Trophoblast cell (in vitro differentiated cells and primary cell): ENCODE measurements at regions not wholly inside any gene's neighbourhood (a gene's known extent, or its start where the extent isn't known, plus 50 kb on each side); places are given as distances from the start of the nearest gene placed in this dataset.
"Not testable (repeated sequence)": the region's sequence is repeated elsewhere in the genome, so short reads cannot be mapped to it uniquely, and the experiment has no call there.

Experiments used
- DNase-seq, 2 donors: peaks; one replicate each; pipeline ENCODE4 v3.0.0-alpha.2; 2016
- H2AFZ ChIP-seq: 2 replicates; pipeline ENCODE4 v1.6.1; 2013; ENCODE audit warnings: low read length, moderate library complexity, mild to moderate bottlenecking; ENCODE audit not compliant: insufficient read depth, poor library complexity
- H2AK5ac ChIP-seq: 2 replicates; pipeline ENCODE4 v1.6.1; 2013; ENCODE audit warnings: mild to moderate bottlenecking, low read length
- H2BK120ac ChIP-seq: 2 replicates; pipeline ENCODE4 v1.6.1; 2013; ENCODE audit warnings: low read length, mild to moderate bottlenecking, moderate library complexity; ENCODE audit not compliant: insufficient read depth, poor library complexity
- H2BK12ac ChIP-seq: 2 replicates; pipeline ENCODE4 v1.6.1; 2013; ENCODE audit warnings: mild to moderate bottlenecking, low read length, moderate library complexity
- H2BK5ac ChIP-seq: 2 replicates; pipeline ENCODE4 v1.6.1; 2013; ENCODE audit warnings: low read length, low read depth, moderate library complexity, mild to moderate bottlenecking; ENCODE audit not compliant: poor library complexity
- H3K14ac ChIP-seq: 2 replicates; pipeline ENCODE4 v1.6.1; 2013; ENCODE audit warnings: mild to moderate bottlenecking, low read length
- H3K18ac ChIP-seq: 2 replicates; pipeline ENCODE4 v1.6.1; 2013; ENCODE audit warnings: mild to moderate bottlenecking, low read length
- H3K23ac ChIP-seq: 2 replicates; pipeline ENCODE4 v1.6.1; 2013; ENCODE audit warnings: low read length
- H3K27ac ChIP-seq: 2 replicates; pipeline ENCODE4 v1.5.1; 2013; ENCODE audit warnings: low read depth, mild to moderate bottlenecking, inconsistent platforms, low read length, moderate library complexity
- H3K27me3 ChIP-seq: 2 replicates; pipeline ENCODE4 v1.6.1; 2013; ENCODE audit warnings: inconsistent platforms, mild to moderate bottlenecking, low read length, moderate library complexity; ENCODE audit not compliant: insufficient read depth
- H3K36me3 ChIP-seq, 2 experiments: 1 replicate in 1 of 2; 2 replicates in 1 of 2; pipeline ENCODE4 v1.6.1; 2013; ENCODE audit warnings: low read length in 2 of 2, mild to moderate bottlenecking in 2 of 2, moderate library complexity in 1 of 2; ENCODE audit not compliant: insufficient read depth in 2 of 2, control insufficient read depth in 1 of 2
- H3K4ac ChIP-seq: 2 replicates; pipeline ENCODE4 v1.6.1; 2013; ENCODE audit warnings: low read depth, mild to moderate bottlenecking, low read length, moderate library complexity
- H3K4me1 ChIP-seq, 2 experiments: 1 replicate in 1 of 2; 2 replicates in 1 of 2; pipeline ENCODE4 v1.6.1; 2013; ENCODE audit warnings: low read length in 2 of 2, mild to moderate bottlenecking in 2 of 2, moderate library complexity in 1 of 2; ENCODE audit not compliant: insufficient read depth in 2 of 2, control insufficient read depth in 1 of 2
- H3K4me2 ChIP-seq: 2 replicates; pipeline ENCODE4 v1.6.1; 2013; ENCODE audit warnings: inconsistent platforms, mild to moderate bottlenecking, low read length, moderate library complexity
- H3K4me3 ChIP-seq: 2 replicates; pipeline ENCODE4 v1.5.1; 2013; ENCODE audit warnings: mild to moderate bottlenecking, low read depth, low read length, inconsistent platforms
- H3K79me1 ChIP-seq: one replicate; pipeline ENCODE4 v1.6.1; 2013; ENCODE audit warnings: low read length
- H3K79me2 ChIP-seq: 2 replicates; pipeline ENCODE4 v1.6.1; 2013; ENCODE audit warnings: low read length, mild to moderate bottlenecking; ENCODE audit not compliant: control insufficient read depth, insufficient read depth, poor library complexity
- H3K9ac ChIP-seq: 2 replicates; pipeline ENCODE4 v1.6.1; 2013; ENCODE audit warnings: mild to moderate bottlenecking, low read length
- H3K9me3 ChIP-seq: 2 replicates; pipeline ENCODE4 v1.6.1; 2013; ENCODE audit warnings: low read depth, mild to moderate bottlenecking, control low read depth, inconsistent platforms, low read length; ENCODE audit not compliant: insufficient read depth
- H4K12ac ChIP-seq: 2 replicates; pipeline ENCODE4 v1.6.1; 2013; ENCODE audit warnings: low read depth, mild to moderate bottlenecking, low read length, moderate library complexity
- H4K8ac ChIP-seq: 2 replicates; pipeline ENCODE4 v1.6.1; 2013; ENCODE audit warnings: low read depth, mild to moderate bottlenecking, low read length, moderate library complexity
- H4K91ac ChIP-seq: one replicate; pipeline ENCODE4 v1.6.1; 2013; ENCODE audit warnings: low read depth, mild to moderate bottlenecking, low read length, moderate library complexity
- WGBS: extraction: QIAGEN DNeasy Blood & Tissue Kit; methylation state at CpG from one replicate; pipeline ENCODE4 v1.1.7; 2013; ENCODE audit warnings: missing lambda C conversion rate; ENCODE audit not compliant: insufficient read length, insufficient coverage; ENCODE audit errors: extremely low coverage; 5-methylcytosine and 5-hydroxymethylcytosine counted together

DNA sequence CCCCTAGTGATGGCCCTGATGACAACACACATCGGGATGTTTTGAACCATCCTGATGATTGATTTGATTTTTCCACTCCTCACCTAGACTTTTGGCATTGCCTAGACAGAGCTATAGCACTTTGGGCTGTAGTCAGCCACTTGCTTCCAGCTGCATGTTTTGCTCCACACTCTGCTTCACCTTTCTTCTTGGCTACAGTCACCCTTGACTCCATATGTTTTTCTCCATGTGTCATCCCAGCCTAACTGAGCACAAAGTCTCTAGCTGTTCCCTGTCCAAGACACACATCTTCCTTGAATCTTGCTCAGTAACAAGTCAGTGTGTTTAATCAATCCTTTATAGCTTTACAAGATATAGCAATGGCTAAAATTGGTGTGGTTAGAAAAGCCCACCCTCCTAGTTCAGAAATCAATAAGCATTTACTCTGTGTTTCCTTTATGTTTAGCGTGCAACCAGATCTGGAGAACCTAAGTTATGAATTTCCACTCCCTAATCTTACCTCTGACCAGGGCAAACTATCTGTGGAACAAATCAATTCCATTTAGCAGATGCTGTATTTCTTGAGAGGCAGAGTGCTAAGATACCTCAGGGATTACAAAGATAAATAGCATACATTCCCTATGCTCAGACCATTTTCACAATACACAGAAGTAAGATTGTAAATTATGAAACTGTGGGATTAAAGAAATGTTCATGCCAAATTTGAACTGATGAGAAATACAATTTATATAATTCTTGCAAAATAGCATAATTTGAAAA is 98.4 kb upstream of the LYPLAL1 start:
- no peak overlapping the region for H2BK120ac ChIP-seq
- H3K4me2 ChIP-seq, result no peak overlapping the region
- no peak overlapping the region for H2AFZ ChIP-seq
- no peak overlapping the region for H4K12ac ChIP-seq
- H3K14ac ChIP-seq, result no peak overlapping the region
- no peaks in the 10 kb centered on the region for H3K79me2 ChIP-seq
- no peak overlapping the region for H2BK12ac ChIP-seq
- no peak overlapping the region for H4K91ac ChIP-seq
- peak overlapping the region; percentile 78 for H3K23ac ChIP-seq
- WGBS, result no CpG with 5 or more reads among the region's 2 CpGs
- no peak overlapping the region for H2BK5ac ChIP-seq
- no peaks in the 10 kb centered on the region for H3K4me1 ChIP-seq
- H3K9me3 ChIP-seq, result peaks cover 5% of the 10 kb centered on the region
- no peak overlapping the region for H3K9ac ChIP-seq
- no peak overlapping the region for H3K4me3 ChIP-seq
- no peaks in the 10 kb centered on the region for H3K36me3 ChIP-seq
- DNase-seq, result peak in 1 of 2 donors; percentile 67
- no peak overlapping the region for H4K8ac ChIP-seq
- H3K4ac ChIP-seq, result no peak overlapping the region
- H3K27me3 ChIP-seq, result no peaks in the 10 kb centered on the region
- no peaks in the 10 kb centered on the region for H3K79me1 ChIP-seq
- H2AK5ac ChIP-seq, result no peak overlapping the region
- no peak overlapping the region for H3K18ac ChIP-seq
- H3K27ac ChIP-seq, result no peak overlapping the region

DNA sequence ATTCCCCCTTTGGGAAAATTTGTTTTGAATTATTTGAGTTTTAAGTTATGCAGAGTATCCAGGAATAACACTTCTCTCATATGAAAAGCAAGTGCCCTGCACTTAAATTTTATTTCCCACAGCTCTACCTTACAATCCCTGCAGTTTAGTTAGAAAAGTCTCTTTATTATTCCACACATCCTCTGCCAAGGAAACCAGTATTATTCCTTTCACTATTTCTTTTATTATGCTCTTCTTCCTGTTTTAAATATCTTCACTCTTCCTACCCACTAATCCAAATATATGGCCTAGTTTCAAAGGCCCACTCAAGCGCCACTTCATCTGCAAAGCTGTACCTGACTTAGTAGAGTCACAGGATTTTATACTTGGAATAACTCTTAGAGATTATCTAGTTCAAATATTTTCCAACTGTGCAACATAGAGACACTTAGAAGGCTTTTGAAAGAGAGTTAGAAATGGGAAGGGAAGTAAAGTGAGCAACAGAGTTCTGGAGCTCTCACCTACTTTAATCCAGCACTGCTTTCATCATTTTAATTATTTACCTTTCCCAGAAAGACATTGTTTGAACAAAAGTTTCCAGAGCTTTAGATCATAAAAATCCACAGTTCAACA is 97.2 kb upstream of the LYPLAL1 start:
- no peak overlapping the region for H3K9ac ChIP-seq
- no peaks in the 10 kb centered on the region for H3K27me3 ChIP-seq
- H2AFZ ChIP-seq, result no peak overlapping the region
- no peak overlapping the region for H3K4me2 ChIP-seq
- no peak overlapping the region for H3K27ac ChIP-seq
- H2AK5ac ChIP-seq, result no peak overlapping the region
- no peak overlapping the region for H2BK120ac ChIP-seq
- H3K18ac ChIP-seq, result no peak overlapping the region
- WGBS, result no CpG with 5 or more reads among the region's 1 CpG
- no peak overlapping the region for H4K91ac ChIP-seq
- H2BK12ac ChIP-seq, result no peak overlapping the region
- peaks cover 3% of the 10 kb centered on the region for H3K9me3 ChIP-seq
- H3K23ac ChIP-seq, result no peak overlapping the region
- DNase-seq, result no peak
- no peak overlapping the region for H4K8ac ChIP-seq
- no peaks in the 10 kb centered on the region for H3K79me1 ChIP-seq
- H3K4me1 ChIP-seq, result no peaks in the 10 kb centered on the region
- H3K4ac ChIP-seq, result no peak overlapping the region
- no peak overlapping the region for H2BK5ac ChIP-seq
- no peak overlapping the region for H4K12ac ChIP-seq
- no peak overlapping the region for H3K4me3 ChIP-seq
- H3K79me2 ChIP-seq, result no peaks in the 10 kb centered on the region
- H3K14ac ChIP-seq, result no peak overlapping the region
- no peaks in the 10 kb centered on the region for H3K36me3 ChIP-seq

DNA sequence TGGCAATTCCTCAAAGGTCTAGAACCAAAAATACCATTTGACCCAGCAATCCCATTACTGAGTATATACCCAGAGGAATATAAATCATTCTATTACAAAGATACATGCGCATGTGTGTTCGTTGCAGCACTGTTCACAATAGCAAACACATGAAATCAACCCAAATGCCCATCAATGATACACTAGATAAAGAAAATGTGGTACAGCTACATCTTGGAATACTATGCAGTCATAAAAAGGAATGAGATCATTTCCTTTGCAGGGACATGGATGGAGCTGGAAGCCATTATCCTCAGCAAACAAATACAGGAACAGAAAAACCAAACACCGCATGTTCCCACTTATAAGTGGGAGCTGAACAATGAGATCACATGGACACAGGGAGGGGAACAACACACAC is 95.9 kb upstream of the LYPLAL1 start:
- not testable (repeated sequence) for H2AK5ac ChIP-seq, H3K4ac ChIP-seq, H2BK120ac ChIP-seq, DNase-seq, H3K79me1 ChIP-seq, H3K9me3 ChIP-seq, H2AFZ ChIP-seq, H3K4me2 ChIP-seq, H2BK12ac ChIP-seq, H3K23ac ChIP-seq, H2BK5ac ChIP-seq, H3K14ac ChIP-seq, H4K12ac ChIP-seq, H3K79me2 ChIP-seq, H3K27ac ChIP-seq, H3K27me3 ChIP-seq, H4K8ac ChIP-seq, H3K4me3 ChIP-seq, H3K9ac ChIP-seq, H4K91ac ChIP-seq, H3K4me1 ChIP-seq, H3K18ac ChIP-seq, H3K36me3 ChIP-seq
- no CpG with 5 or more reads among the region's 3 CpGs for WGBS

DNA sequence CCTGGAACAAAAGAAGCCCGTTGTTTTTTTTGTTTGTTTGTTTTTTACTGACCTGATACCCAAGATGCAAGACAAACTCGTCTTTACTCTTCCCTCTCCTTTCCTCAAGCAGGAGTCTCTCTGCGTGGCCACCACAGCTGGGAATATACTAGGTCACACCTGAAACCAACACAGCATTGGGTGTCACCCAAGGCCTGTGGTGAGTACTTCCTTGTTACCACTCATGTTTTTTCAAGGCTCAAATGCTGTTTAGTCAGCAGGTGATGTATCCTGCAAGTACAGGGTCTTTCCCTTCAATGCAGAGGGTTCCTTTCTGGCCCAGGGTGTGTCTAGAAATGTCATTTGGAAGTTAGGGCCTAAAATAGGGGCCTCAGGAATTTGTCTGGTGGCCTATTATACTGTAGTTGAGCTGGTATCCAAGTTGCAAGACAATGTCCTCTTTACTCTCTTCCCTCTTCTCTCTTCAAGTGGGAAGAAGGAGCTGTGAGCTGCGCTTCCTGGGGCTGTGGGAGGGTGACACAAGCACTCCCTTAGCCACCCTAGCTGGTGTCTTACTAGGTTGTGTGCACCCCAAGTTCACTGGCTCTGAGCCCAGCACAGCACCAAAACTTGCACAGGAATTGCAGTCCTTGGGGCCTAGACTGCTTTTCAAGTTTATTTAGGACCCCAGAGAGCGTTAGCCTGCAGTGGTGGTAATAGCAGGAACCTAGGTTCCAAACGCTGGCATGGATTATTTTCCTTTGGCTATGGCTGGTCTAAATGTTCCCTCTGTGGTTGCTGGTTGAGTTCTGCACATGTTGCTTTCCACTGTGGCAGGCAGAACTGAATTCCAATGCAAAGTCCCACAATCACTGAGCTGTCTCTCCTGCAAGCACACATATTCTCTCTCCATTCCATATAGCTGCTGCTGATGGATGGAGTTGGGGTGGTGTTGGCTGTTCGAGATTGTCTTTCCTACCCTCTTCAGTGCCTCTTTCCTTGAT is 91.4 kb upstream of the LYPLAL1 start:
- H4K12ac ChIP-seq, result no peak overlapping the region
- H3K4me1 ChIP-seq, result no peaks in the 10 kb centered on the region
- no peak overlapping the region for H2AK5ac ChIP-seq
- H3K79me1 ChIP-seq, result no peaks in the 10 kb centered on the region
- H3K9me3 ChIP-seq, result no peaks in the 10 kb centered on the region
- H3K36me3 ChIP-seq, result no peaks in the 10 kb centered on the region
- no peak overlapping the region for H2BK120ac ChIP-seq
- H2AFZ ChIP-seq, result no peak overlapping the region
- WGBS, result no CpG with 5 or more reads among the region's 7 CpGs
- no peak overlapping the region for H3K27ac ChIP-seq
- no peak overlapping the region for H3K14ac ChIP-seq
- H4K8ac ChIP-seq, result no peak overlapping the region
- no peak overlapping the region for H3K9ac ChIP-seq
- no peak overlapping the region for H2BK5ac ChIP-seq
- no peak overlapping the region for H3K18ac ChIP-seq
- H3K27me3 ChIP-seq, result no peaks in the 10 kb centered on the region
- no peak overlapping the region for H3K4ac ChIP-seq
- no peaks in the 10 kb centered on the region for H3K79me2 ChIP-seq
- H3K4me2 ChIP-seq, result no peak overlapping the region
- H3K23ac ChIP-seq, result no peak overlapping the region
- H3K4me3 ChIP-seq, result no peak overlapping the region
- H2BK12ac ChIP-seq, result no peak overlapping the region
- no peak for DNase-seq
- no peak overlapping the region for H4K91ac ChIP-seq
